ENCODE measurements at regions not wholly inside any gene's neighbourhood (a gene's known extent, or its start where the extent isn't known, plus 50 kb on each side); places are given as distances from the start of the nearest gene placed in this dataset.

- 92% methylated on average over 6 of the region's 6 CpGs for WGBS
- Histone ChIP-seq H2BK12ac (ENCODE audit: low read length in 2 of 2) (no peak overlapping the region), H2BK5ac (ENCODE audit: low read depth, low read length, poor library complexity, severe bottlenecking) (no peak overlapping the region)
Measured at GRCh38 chr20:33910529-33911327, 83.0 kb upstream of the RALY start.

GRCh38 chr20:33914919-33915318, 78.8 kb upstream of the RALY start:
- WGBS: 49% methylated on average over 4 of the region's 4 CpGs

More at GRCh38 chr20:33910529-33911327, 83.0 kb upstream of the RALY start:
- no peak overlapping the region for H4K8ac ChIP-seq (ENCODE audit: low read length)
- H3K23ac ChIP-seq (ENCODE audit: low read length in 2 of 2): no peak overlapping the region
- no peak overlapping the region for H4K91ac ChIP-seq (ENCODE audit: low read length)
- no peaks in the 10 kb centered on the region for H3K27me3 ChIP-seq (ENCODE audit: control insufficient read depth in 1 of 2, insufficient read depth in 1 of 2, low read length in 2 of 2)
- no peak overlapping the region for H2BK120ac ChIP-seq (ENCODE audit: low read depth, low read length)
- no peak overlapping the region for H2BK15ac ChIP-seq (ENCODE audit: low read depth, poor library complexity, severe bottlenecking)
- peaks cover 12% of the 10 kb centered on the region for H3K4me1 ChIP-seq (ENCODE audit: control insufficient read depth, insufficient read depth, low read depth, low read length)
- H3K4me3 ChIP-seq (ENCODE audit: insufficient read depth in 1 of 2, low read depth in 1 of 2, low read length in 2 of 2): no peak overlapping the region
- no peaks in the 10 kb centered on the region for H3K9me3 ChIP-seq (ENCODE audit: control insufficient read depth, low read length)
- no peak overlapping the region for H3K4ac ChIP-seq (ENCODE audit: low read depth in 1 of 2, low read length in 2 of 2)
- no peaks in the 10 kb centered on the region for H3K36me3 ChIP-seq (ENCODE audit: control insufficient read depth in 1 of 2, insufficient read depth in 2 of 2, low read depth in 1 of 2, low read length in 2 of 2)
- H3K79me1 ChIP-seq (replicated peaks; ENCODE audit: low read length, poor library complexity, severe bottlenecking): no peaks in the 10 kb centered on the region
- no peak overlapping the region for H3K27ac ChIP-seq (ENCODE audit: low read length, poor library complexity, severe bottlenecking)
- H3K14ac ChIP-seq (ENCODE audit: low read length in 2 of 2): no peak overlapping the region
- no peak overlapping the region for H3K9ac ChIP-seq (ENCODE audit: low read length)
- H2AK5ac ChIP-seq (ENCODE audit: low read length, severe bottlenecking): no peak overlapping the region
- no peak for DNase-seq
- H2AFZ ChIP-seq (ENCODE audit: low read depth, low read length): no peak overlapping the region
- no peak overlapping the region for H3K4me2 ChIP-seq (ENCODE audit: low read length, poor library complexity, severe bottlenecking)
- no peak overlapping the region for H3K18ac ChIP-seq (ENCODE audit: low read depth in 1 of 2, low read length in 2 of 2)

GRCh38 chr20:33915726-33916331, 77.9 kb upstream of the RALY start:
- H4K91ac ChIP-seq (ENCODE audit: low read length): no peak overlapping the region
- no peak overlapping the region for H3K27ac ChIP-seq (ENCODE audit: low read length, poor library complexity, severe bottlenecking)
- WGBS: 87% methylated on average over 6 of the region's 6 CpGs
- H2AK5ac ChIP-seq (ENCODE audit: low read length, severe bottlenecking): no peak overlapping the region
- no peak overlapping the region for H3K18ac ChIP-seq (ENCODE audit: low read depth in 1 of 2, low read length in 2 of 2)
- no peak overlapping the region for H3K23ac ChIP-seq (ENCODE audit: low read length in 2 of 2)
- H3K4me1 ChIP-seq (ENCODE audit: control insufficient read depth, insufficient read depth, low read depth, low read length): peaks cover 7% of the 10 kb centered on the region
- H2BK12ac ChIP-seq (ENCODE audit: low read length in 2 of 2): no peak overlapping the region
- no peaks in the 10 kb centered on the region for H3K9me3 ChIP-seq (ENCODE audit: control insufficient read depth, low read length)
- H2BK15ac ChIP-seq (ENCODE audit: low read depth, poor library complexity, severe bottlenecking): no peak overlapping the region
- no peak overlapping the region for H3K14ac ChIP-seq (ENCODE audit: low read length in 2 of 2)
- H3K4ac ChIP-seq (ENCODE audit: low read depth in 1 of 2, low read length in 2 of 2): no peak overlapping the region
- no peaks in the 10 kb centered on the region for H3K79me1 ChIP-seq (replicated peaks; ENCODE audit: low read length, poor library complexity, severe bottlenecking)
- H3K9ac ChIP-seq (ENCODE audit: low read length): no peak overlapping the region
- DNase-seq: no peak
- no peak overlapping the region for H3K4me3 ChIP-seq (ENCODE audit: insufficient read depth in 1 of 2, low read depth in 1 of 2, low read length in 2 of 2)
- no peak overlapping the region for H3K4me2 ChIP-seq (ENCODE audit: low read length, poor library complexity, severe bottlenecking)
- H2AFZ ChIP-seq (ENCODE audit: low read depth, low read length): no peak overlapping the region
- H4K8ac ChIP-seq (ENCODE audit: low read length): no peak overlapping the region
- peaks cover 0 to 5% of the 10 kb centered on the region in 2 experiments for H3K27me3 ChIP-seq (ENCODE audit: control insufficient read depth in 1 of 2, insufficient read depth in 1 of 2, low read length in 2 of 2)
- H2BK120ac ChIP-seq (ENCODE audit: low read depth, low read length): no peak overlapping the region
- H2BK5ac ChIP-seq (ENCODE audit: low read depth, low read length, poor library complexity, severe bottlenecking): no peak overlapping the region
- H3K36me3 ChIP-seq (ENCODE audit: control insufficient read depth in 1 of 2, insufficient read depth in 2 of 2, low read depth in 1 of 2, low read length in 2 of 2): no peaks in the 10 kb centered on the region

More at GRCh38 chr20:33914919-33915318, 78.8 kb upstream of the RALY start:
- Histone ChIP-seq H3K4me3 (ENCODE audit: insufficient read depth in 1 of 2, low read depth in 1 of 2, low read length in 2 of 2) (no peak overlapping the region), H3K9me3 (ENCODE audit: control insufficient read depth, low read length) (no peaks in the 10 kb centered on the region), H3K18ac (ENCODE audit: low read depth in 1 of 2, low read length in 2 of 2) (no peak overlapping the region), H3K36me3 (ENCODE audit: control insufficient read depth in 1 of 2, insufficient read depth in 2 of 2, low read depth in 1 of 2, low read length in 2 of 2) (no peaks in the 10 kb centered on the region), H3K14ac (ENCODE audit: low read length in 2 of 2) (no peak overlapping the region), H4K91ac (ENCODE audit: low read length) (no peak overlapping the region), H2AK5ac (ENCODE audit: low read length, severe bottlenecking) (no peak overlapping the region), H3K9ac (ENCODE audit: low read length) (no peak overlapping the region), H3K27ac (ENCODE audit: low read length, poor library complexity, severe bottlenecking) (no peak overlapping the region), H3K23ac (ENCODE audit: low read length in 2 of 2) (no peak overlapping the region), H2BK15ac (ENCODE audit: low read depth, poor library complexity, severe bottlenecking) (no peak overlapping the region), H3K27me3 (ENCODE audit: control insufficient read depth in 1 of 2, insufficient read depth in 1 of 2, low read length in 2 of 2) (peaks cover 0 to 5% of the 10 kb centered on the region in 2 experiments), H3K4me2 (ENCODE audit: low read length, poor library complexity, severe bottlenecking) (no peak overlapping the region), H2AFZ (ENCODE audit: low read depth, low read length) (no peak overlapping the region), H2BK12ac (ENCODE audit: low read length in 2 of 2) (no peak overlapping the region), H2BK120ac (ENCODE audit: low read depth, low read length) (no peak overlapping the region), H2BK5ac (ENCODE audit: low read depth, low read length, poor library complexity, severe bottlenecking) (no peak overlapping the region), H3K79me1 (replicated peaks; ENCODE audit: low read length, poor library complexity, severe bottlenecking) (no peaks in the 10 kb centered on the region), H3K4ac (ENCODE audit: low read depth in 1 of 2, low read length in 2 of 2) (no peak overlapping the region), H3K4me1 (ENCODE audit: control insufficient read depth, insufficient read depth, low read depth, low read length) (peaks cover 9% of the 10 kb centered on the region), H4K8ac (ENCODE audit: low read length) (no peak overlapping the region)
- DNase-seq: no peak

DNA sequence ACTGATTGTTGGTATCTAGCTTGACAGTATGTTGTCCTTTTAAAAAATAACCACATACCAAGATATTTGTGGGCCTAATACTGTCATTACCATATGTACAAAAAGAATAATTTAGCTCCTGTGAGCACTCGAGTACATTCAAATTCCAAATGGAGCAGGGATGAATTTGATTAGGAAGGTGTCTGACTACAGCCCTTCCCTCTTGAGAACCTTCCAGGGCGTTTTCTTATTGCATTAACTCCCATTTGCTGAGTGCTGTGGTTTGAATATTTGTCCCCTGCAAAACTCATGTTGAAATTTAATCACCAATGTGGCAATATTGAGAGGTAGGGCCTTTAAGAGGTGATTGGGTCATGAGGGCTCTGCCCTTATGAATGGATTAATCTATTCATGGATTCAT, 76.9 kb upstream of the RALY start:
- no peak overlapping the region for H3K9ac ChIP-seq (ENCODE audit: low read length)
- WGBS: 89% methylated on average over 2 of the region's 2 CpGs
- H2BK15ac ChIP-seq (ENCODE audit: low read depth, poor library complexity, severe bottlenecking): no peak overlapping the region
- no peak overlapping the region for H3K4ac ChIP-seq (ENCODE audit: low read depth in 1 of 2, low read length in 2 of 2)
- no peak overlapping the region for H3K18ac ChIP-seq (ENCODE audit: low read depth in 1 of 2, low read length in 2 of 2)
- H3K9me3 ChIP-seq (ENCODE audit: control insufficient read depth, low read length): no peaks in the 10 kb centered on the region
- H4K91ac ChIP-seq (ENCODE audit: low read length): no peak overlapping the region
- no peak overlapping the region for H2AK5ac ChIP-seq (ENCODE audit: low read length, severe bottlenecking)
- no peak overlapping the region for H3K23ac ChIP-seq (ENCODE audit: low read length in 2 of 2)
- H3K4me2 ChIP-seq (ENCODE audit: low read length, poor library complexity, severe bottlenecking): no peak overlapping the region
- no peak overlapping the region for H3K4me3 ChIP-seq (ENCODE audit: insufficient read depth in 1 of 2, low read depth in 1 of 2, low read length in 2 of 2)
- no peak overlapping the region for H3K14ac ChIP-seq (ENCODE audit: low read length in 2 of 2)
- H4K8ac ChIP-seq (ENCODE audit: low read length): no peak overlapping the region
- no peaks in the 10 kb centered on the region for H3K36me3 ChIP-seq (ENCODE audit: control insufficient read depth in 1 of 2, insufficient read depth in 2 of 2, low read depth in 1 of 2, low read length in 2 of 2)
- peaks cover 7% of the 10 kb centered on the region for H3K4me1 ChIP-seq (ENCODE audit: control insufficient read depth, insufficient read depth, low read depth, low read length)
- peaks cover 0 to 5% of the 10 kb centered on the region in 2 experiments for H3K27me3 ChIP-seq (ENCODE audit: control insufficient read depth in 1 of 2, insufficient read depth in 1 of 2, low read length in 2 of 2)
- H2BK5ac ChIP-seq (ENCODE audit: low read depth, low read length, poor library complexity, severe bottlenecking): no peak overlapping the region
- H2BK12ac ChIP-seq (ENCODE audit: low read length in 2 of 2): no peak overlapping the region
- no peak overlapping the region for H2BK120ac ChIP-seq (ENCODE audit: low read depth, low read length)
- no peak overlapping the region for H2AFZ ChIP-seq (ENCODE audit: low read depth, low read length)
- H3K27ac ChIP-seq (ENCODE audit: low read length, poor library complexity, severe bottlenecking): no peak overlapping the region
- no peaks in the 10 kb centered on the region for H3K79me1 ChIP-seq (replicated peaks; ENCODE audit: low read length, poor library complexity, severe bottlenecking)
- DNase-seq: no peak

All from mesenchymal stem cell (in vitro differentiated cells and primary cell).